H9 (cell line): ENCODE measurements at regions not wholly inside any gene's neighbourhood (a gene's known extent, or its start where the extent isn't known, plus 50 kb on each side); places are given as distances from the start of the nearest gene placed in this dataset.

Source experiments
- DNase-seq: peaks from one replicate; pipeline ENCODE4 v3.0.0-alpha.2; 2017
- H2AFZ ChIP-seq: one replicate; pipeline ENCODE4 v1.6.1; 2013; ENCODE audit warnings: mild to moderate bottlenecking, low read length, control low read depth, moderate library complexity
- H2AK5ac ChIP-seq: 2 replicates; pipeline ENCODE4 v1.6.1; 2013; ENCODE audit warnings: low read length, control low read depth, mixed read lengths; ENCODE audit not compliant: insufficient read length
- H2BK120ac ChIP-seq: one replicate; pipeline ENCODE4 v1.6.1; 2013; ENCODE audit warnings: low read depth, mild to moderate bottlenecking, low read length, control low read depth, inconsistent platforms; ENCODE audit not compliant: poor library complexity, severe bottlenecking
- H2BK12ac ChIP-seq: 2 replicates; pipeline ENCODE4 v1.6.1; 2013; ENCODE audit warnings: low read length, control low read depth, mixed read lengths, low read depth; ENCODE audit not compliant: insufficient read length
- H2BK15ac ChIP-seq: 2 replicates; pipeline ENCODE4 v1.6.1; 2013; ENCODE audit warnings: low read depth, low read length, control low read depth
- H2BK20ac ChIP-seq: one replicate; pipeline ENCODE4 v1.6.1; 2013; ENCODE audit warnings: low read depth, mild to moderate bottlenecking, low read length, control low read depth, inconsistent platforms; ENCODE audit not compliant: poor library complexity, severe bottlenecking
- H2BK5ac ChIP-seq: 2 replicates; pipeline ENCODE4 v1.6.1; 2013; ENCODE audit warnings: low read length, control low read depth, mixed read lengths; ENCODE audit not compliant: insufficient read length
- H3K14ac ChIP-seq: 2 replicates; pipeline ENCODE4 v1.6.1; 2013; ENCODE audit warnings: low read length, control low read depth; ENCODE audit not compliant: insufficient read depth
- H3K18ac ChIP-seq: 2 replicates; pipeline ENCODE4 v1.6.1; 2013; ENCODE audit warnings: low read depth, mild to moderate bottlenecking, mixed read lengths, low read length, control low read depth; ENCODE audit not compliant: insufficient read length
- H3K23ac ChIP-seq: 2 replicates; pipeline ENCODE4 v1.6.1; 2013; ENCODE audit warnings: low read length, control low read depth, mixed read lengths, low read depth; ENCODE audit not compliant: insufficient read length
- H3K23me2 ChIP-seq: 2 replicates; pipeline ENCODE4 v1.6.1; 2013; ENCODE audit warnings: low read depth, mild to moderate bottlenecking, mixed read lengths, low read length, control low read depth; ENCODE audit not compliant: insufficient read length, poor library complexity, severe bottlenecking
- H3K27ac ChIP-seq: 2 replicates; pipeline ENCODE4 v1.5.1; 2013; ENCODE audit warnings: low read length, control low read depth, mixed read lengths, low read depth; ENCODE audit not compliant: insufficient read length
- H3K27me3 ChIP-seq: 2 replicates; pipeline ENCODE4 v1.6.1; 2013; ENCODE audit warnings: low read length, control low read depth, inconsistent platforms; ENCODE audit not compliant: insufficient read depth
- H3K4ac ChIP-seq: 2 replicates; pipeline ENCODE4 v1.6.1; 2013; ENCODE audit warnings: low read depth, mild to moderate bottlenecking, control low read depth, inconsistent platforms, low read length, moderate library complexity
- H3K4me1 ChIP-seq: 2 replicates; pipeline ENCODE4 v1.6.1; 2013; ENCODE audit warnings: low read length, control low read depth, inconsistent platforms; ENCODE audit not compliant: insufficient read depth
- H3K4me2 ChIP-seq: 2 replicates; pipeline ENCODE4 v1.6.1; 2013; ENCODE audit warnings: low read length, control low read depth, mixed read lengths; ENCODE audit not compliant: insufficient read length, insufficient read depth
- H3K56ac ChIP-seq: 2 replicates; pipeline ENCODE4 v1.6.1; 2013; ENCODE audit warnings: low read depth, mild to moderate bottlenecking, mixed read lengths, low read length, control low read depth; ENCODE audit not compliant: insufficient read length
- H3K79me1 ChIP-seq: 2 replicates; pipeline ENCODE4 v1.6.1; 2013; ENCODE audit warnings: low read depth, mild to moderate bottlenecking, moderate library complexity, low read length, control low read depth, inconsistent platforms; ENCODE audit not compliant: insufficient read depth, poor library complexity, severe bottlenecking
- H3K79me2 ChIP-seq: 2 replicates; pipeline ENCODE4 v1.6.1; 2013; ENCODE audit warnings: low read length, control low read depth, inconsistent platforms; ENCODE audit not compliant: insufficient read depth
- H3K9ac ChIP-seq: 2 replicates; pipeline ENCODE4 v1.6.1; 2013; ENCODE audit warnings: low read length, control low read depth, mixed read lengths; ENCODE audit not compliant: insufficient read length; ENCODE audit errors: extremely low read depth
- H3K9me3 ChIP-seq: one replicate; pipeline ENCODE4 v1.6.1; 2013; ENCODE audit warnings: low read depth, low read length, inconsistent platforms; ENCODE audit not compliant: control insufficient read depth
- H3T11ph ChIP-seq: one replicate; pipeline ENCODE4 v1.6.1; 2013; ENCODE audit warnings: mild to moderate bottlenecking, low read length, control low read depth, inconsistent platforms
- H4K20me1 ChIP-seq: one replicate; pipeline ENCODE4 v1.6.1; 2013; ENCODE audit not compliant: control insufficient read depth, insufficient read length, insufficient read depth
- H4K5ac ChIP-seq: 2 replicates; pipeline ENCODE4 v1.6.1; 2013; ENCODE audit warnings: low read depth, mild to moderate bottlenecking, mixed read lengths, low read length, control low read depth; ENCODE audit not compliant: insufficient read length
- H4K8ac ChIP-seq: replicated peaks from 2 replicates; pipeline ENCODE4 v1.6.1; 2013; ENCODE audit warnings: low read length, control low read depth, mixed read lengths, low read depth; ENCODE audit not compliant: insufficient read length
- H4K91ac ChIP-seq: 2 replicates; pipeline ENCODE4 v1.6.1; 2013; ENCODE audit warnings: low read depth, mild to moderate bottlenecking, moderate library complexity, mixed read lengths, low read length, control low read depth; ENCODE audit not compliant: insufficient read length
- H3K27ac Mint-ChIP-seq, 3 experiments: 2 replicates in 2 of 3; 3 replicates in 1 of 3; pipeline ENCODE4 v1.8.0; 2020 to 2021; ENCODE audit warnings: mixed read lengths in 3 of 3, mild to moderate bottlenecking in 1 of 3, moderate library complexity in 1 of 3
- H3K27me3 Mint-ChIP-seq: 2 replicates; pipeline ENCODE4 v1.8.0; 2021; ENCODE audit warnings: low read depth, mild to moderate bottlenecking, moderate library complexity, mixed read lengths
- H3K36me3 Mint-ChIP-seq, 3 experiments: 2 replicates in 2 of 3; 3 replicates in 1 of 3; pipeline ENCODE4 v1.8.0; 2020 to 2021; ENCODE audit warnings: low read depth in 3 of 3, mixed read lengths in 3 of 3; ENCODE audit not compliant: insufficient read depth in 1 of 3
- H3K4me1 Mint-ChIP-seq, 2 experiments: 2 replicates each; pipeline ENCODE4 v1.8.0; 2020; ENCODE audit warnings: mixed read lengths in 2 of 2
- H3K4me3 Mint-ChIP-seq, 2 experiments: 2 replicates in 1 of 2; 3 replicates in 1 of 2; pipeline ENCODE4 v1.8.0; 2020 to 2021; ENCODE audit warnings: mild to moderate bottlenecking in 2 of 2, mixed read lengths in 2 of 2, moderate library complexity in 1 of 2
- H3K9me3 Mint-ChIP-seq, 2 experiments: 2 replicates in 1 of 2; 3 replicates in 1 of 2; pipeline ENCODE4 v1.8.0; 2020; ENCODE audit warnings: mild to moderate bottlenecking in 2 of 2, mixed read lengths in 2 of 2, moderate library complexity in 1 of 2
- WGBS: extraction: QIAGEN DNeasy Blood & Tissue Kit; methylation state at CpG from one replicate; pipeline ENCODE4 v1.1.7; 2013; ENCODE audit warnings: missing lambda C conversion rate, low lambda C conversion rate, mixed read lengths; ENCODE audit not compliant: insufficient read length; ENCODE audit errors: extremely low coverage; 5-methylcytosine and 5-hydroxymethylcytosine counted together
- TF ChIP-seq, protein P1 (sequence below): fragments of 200-600 bp; sonication (generic); conservative IDR thresholded peaks from 3 replicates; pipeline ENCODE4 v1.8.0; 2021; ENCODE audit warnings: antibody characterized with exemption, mild to moderate bottlenecking

DNA sequence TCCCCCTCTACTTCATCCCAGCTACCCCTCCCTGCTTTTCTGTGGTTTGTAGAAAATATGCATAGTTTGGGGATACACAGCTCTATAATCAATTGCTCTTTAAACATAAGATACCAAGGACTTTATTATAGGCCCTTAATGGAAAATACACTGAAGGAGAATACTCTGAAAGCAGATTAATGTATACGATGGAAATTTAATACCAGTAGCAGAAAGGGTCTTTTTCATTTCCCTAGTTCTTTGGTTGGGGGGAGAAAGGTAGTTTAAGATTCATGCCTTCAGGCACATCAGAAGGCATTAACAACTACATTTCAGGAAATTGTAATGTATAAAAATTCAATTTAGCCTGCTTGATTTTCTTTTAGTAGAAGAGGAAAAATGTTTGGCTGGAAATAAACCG is 452.9 kb upstream of the ZNF608 start:
- Histone ChIP-seq H2BK120ac (no peak overlapping the region), H3K79me1 (no peaks in the 10 kb centered on the region), H3K27me3 (no peaks in the 10 kb centered on the region), H3K4me1 (peaks cover 4% of the 10 kb centered on the region; the same call in 1 of the 2 replicates), H2BK5ac (no peak overlapping the region), H4K20me1 (no peaks in the 10 kb centered on the region), H3K4ac (no peak overlapping the region), H3K14ac (no peak overlapping the region), H3T11ph (no peak overlapping the region), H2AFZ (no peak overlapping the region), H3K79me2 (no peaks in the 10 kb centered on the region), H3K56ac (no peak overlapping the region), H3K18ac (no peak overlapping the region), H3K23ac (no peak overlapping the region), H3K9me3 (no peaks in the 10 kb centered on the region), H3K9ac (no peak overlapping the region), H2BK12ac (no peak overlapping the region), H4K8ac (no peak overlapping the region), H4K91ac (no peak overlapping the region), H3K23me2 (peaks cover 6% of the 10 kb centered on the region), H3K4me2 (no peak overlapping the region), H4K5ac (no peak overlapping the region), H2AK5ac (no peak overlapping the region), H2BK15ac (no peak overlapping the region), H3K27ac (no peak overlapping the region), H2BK20ac (no peak overlapping the region)
- no peak overlapping the region for H3K27ac Mint-ChIP-seq
- no peaks in the 10 kb centered on the region for H3K27me3 Mint-ChIP-seq
- no peak for DNase-seq
- WGBS: no CpG with 5 or more reads among the region's 2 CpGs
- H3K4me3 Mint-ChIP-seq: no peak overlapping the region
- H3K9me3 Mint-ChIP-seq: no peaks in the 10 kb centered on the region
- TF ChIP-seq, protein P1, sequence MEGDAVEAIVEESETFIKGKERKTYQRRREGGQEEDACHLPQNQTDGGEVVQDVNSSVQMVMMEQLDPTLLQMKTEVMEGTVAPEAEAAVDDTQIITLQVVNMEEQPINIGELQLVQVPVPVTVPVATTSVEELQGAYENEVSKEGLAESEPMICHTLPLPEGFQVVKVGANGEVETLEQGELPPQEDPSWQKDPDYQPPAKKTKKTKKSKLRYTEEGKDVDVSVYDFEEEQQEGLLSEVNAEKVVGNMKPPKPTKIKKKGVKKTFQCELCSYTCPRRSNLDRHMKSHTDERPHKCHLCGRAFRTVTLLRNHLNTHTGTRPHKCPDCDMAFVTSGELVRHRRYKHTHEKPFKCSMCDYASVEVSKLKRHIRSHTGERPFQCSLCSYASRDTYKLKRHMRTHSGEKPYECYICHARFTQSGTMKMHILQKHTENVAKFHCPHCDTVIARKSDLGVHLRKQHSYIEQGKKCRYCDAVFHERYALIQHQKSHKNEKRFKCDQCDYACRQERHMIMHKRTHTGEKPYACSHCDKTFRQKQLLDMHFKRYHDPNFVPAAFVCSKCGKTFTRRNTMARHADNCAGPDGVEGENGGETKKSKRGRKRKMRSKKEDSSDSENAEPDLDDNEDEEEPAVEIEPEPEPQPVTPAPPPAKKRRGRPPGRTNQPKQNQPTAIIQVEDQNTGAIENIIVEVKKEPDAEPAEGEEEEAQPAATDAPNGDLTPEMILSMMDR: no peak
- H3K4me1 Mint-ChIP-seq: peaks cover 57 to 59% of the 10 kb centered on the region in 2 experiments
- peaks cover 0 to 3% (median under 1%) of the 10 kb centered on the region in 3 experiments; a peak in 4 of 7 replicates for H3K36me3 Mint-ChIP-seq
